ENCODE measurements at regions not wholly inside any gene's neighbourhood (a gene's known extent, or its start where the extent isn't known, plus 50 kb on each side); places are given as distances from the start of the nearest gene placed in this dataset.

DNA sequence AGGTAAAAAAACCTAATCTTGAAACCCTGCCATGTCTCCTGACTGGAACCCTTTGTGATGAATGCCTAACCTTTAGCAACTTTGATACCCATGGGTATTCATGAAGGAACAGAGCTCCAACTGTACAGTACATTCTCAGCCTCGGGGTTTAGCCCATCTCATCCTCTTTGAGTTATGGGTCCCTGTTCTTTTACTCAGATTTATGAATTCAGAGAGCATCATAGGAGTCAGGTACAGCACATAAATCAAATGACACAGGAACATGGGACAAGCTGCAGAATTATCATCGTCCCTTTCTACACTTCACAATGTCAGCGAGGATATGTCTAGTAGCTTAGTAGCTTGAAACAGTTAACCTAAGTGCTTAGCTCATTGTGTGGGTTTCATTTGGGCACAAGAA lies 527.4 kb downstream of the NOVA1 start:
- intact Hi-C loops (cut with micrococcal nuclease): no loop called here
- no peaks in the 10 kb centered on the region for H3K79me2 ChIP-seq (ENCODE audit: insufficient read depth, low read length)
- TF ChIP-seq YY1 (IDR thresholded peaks at IDR 0.05; ENCODE audit: extremely low read depth, insufficient replicate concordance, low read depth, low read length): no peak
- TF ChIP-seq CBX3 (IDR thresholded peaks at IDR 0.05; ENCODE audit: low read depth): no peak
- no peak for TF ChIP-seq TCF7L2 (IDR thresholded peaks at IDR 0.05; ENCODE audit: borderline replicate concordance, extremely low read depth, insufficient read depth, insufficient read length)
- no peak for TF ChIP-seq EZH2phosphoT487 (IDR thresholded peaks at IDR 0.05; ENCODE audit: borderline replicate concordance)
- TF ChIP-seq ZFX (IDR thresholded peaks at IDR 0.05): no peak
- TF ChIP-seq ZBTB33 (IDR thresholded peaks at IDR 0.05; ENCODE audit: extremely low read depth, insufficient replicate concordance, low read length): no peak
- TF ChIP-seq, protein P1, sequence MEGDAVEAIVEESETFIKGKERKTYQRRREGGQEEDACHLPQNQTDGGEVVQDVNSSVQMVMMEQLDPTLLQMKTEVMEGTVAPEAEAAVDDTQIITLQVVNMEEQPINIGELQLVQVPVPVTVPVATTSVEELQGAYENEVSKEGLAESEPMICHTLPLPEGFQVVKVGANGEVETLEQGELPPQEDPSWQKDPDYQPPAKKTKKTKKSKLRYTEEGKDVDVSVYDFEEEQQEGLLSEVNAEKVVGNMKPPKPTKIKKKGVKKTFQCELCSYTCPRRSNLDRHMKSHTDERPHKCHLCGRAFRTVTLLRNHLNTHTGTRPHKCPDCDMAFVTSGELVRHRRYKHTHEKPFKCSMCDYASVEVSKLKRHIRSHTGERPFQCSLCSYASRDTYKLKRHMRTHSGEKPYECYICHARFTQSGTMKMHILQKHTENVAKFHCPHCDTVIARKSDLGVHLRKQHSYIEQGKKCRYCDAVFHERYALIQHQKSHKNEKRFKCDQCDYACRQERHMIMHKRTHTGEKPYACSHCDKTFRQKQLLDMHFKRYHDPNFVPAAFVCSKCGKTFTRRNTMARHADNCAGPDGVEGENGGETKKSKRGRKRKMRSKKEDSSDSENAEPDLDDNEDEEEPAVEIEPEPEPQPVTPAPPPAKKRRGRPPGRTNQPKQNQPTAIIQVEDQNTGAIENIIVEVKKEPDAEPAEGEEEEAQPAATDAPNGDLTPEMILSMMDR (IDR thresholded peaks at IDR 0.05 in 2 of 3, conservative IDR thresholded peaks at IDR 0.05 in 1 of 3; ENCODE audit: borderline replicate concordance in 1 of 3, insufficient read depth in 1 of 3, low read depth in 2 of 3, low read length in 2 of 3): no peak
- no peak for TF ChIP-seq FOSL1 (IDR thresholded peaks at IDR 0.05; ENCODE audit: low read depth)
- TF ChIP-seq EZH2 (IDR thresholded peaks at IDR 0.05): no peak
- TF ChIP-seq CEBPB (IDR thresholded peaks at IDR 0.05; ENCODE audit: low read depth): no peak
- TF ChIP-seq RAD21 (IDR thresholded peaks at IDR 0.05; ENCODE audit: low read depth): no peak
- no peak for TF ChIP-seq SP1 (IDR thresholded peaks at IDR 0.05; ENCODE audit: low read depth)
- TF ChIP-seq SRF (IDR thresholded peaks at IDR 0.05; ENCODE audit: low read depth): no peak
- no peak for TF ChIP-seq REST (IDR thresholded peaks at IDR 0.05; ENCODE audit: low read depth)
- TF ChIP-seq POLR2A (IDR thresholded peaks at IDR 0.05; ENCODE audit: borderline replicate concordance, extremely low read depth, insufficient read depth, insufficient read length): no peak
- TF ChIP-seq EGR1 (IDR thresholded peaks at IDR 0.05; ENCODE audit: low read depth): no peak
- TF ChIP-seq, protein P2, sequence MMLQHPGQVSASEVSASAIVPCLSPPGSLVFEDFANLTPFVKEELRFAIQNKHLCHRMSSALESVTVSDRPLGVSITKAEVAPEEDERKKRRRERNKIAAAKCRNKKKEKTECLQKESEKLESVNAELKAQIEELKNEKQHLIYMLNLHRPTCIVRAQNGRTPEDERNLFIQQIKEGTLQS (IDR thresholded peaks at IDR 0.05): no peak
- TF ChIP-seq JUND (IDR thresholded peaks at IDR 0.05): no peak
- H3K9me2 ChIP-seq (ENCODE audit: insufficient read depth): no peaks in the 10 kb centered on the region
- H3K36me3 ChIP-seq (ENCODE audit: control insufficient read depth in 1 of 2, insufficient read depth in 2 of 2, low read length in 2 of 2): no peaks in the 10 kb centered on the region; a peak in 1 of 4 replicates
- H3K4me3 ChIP-seq (replicated peaks in 1 of 2; ENCODE audit: low read depth in 1 of 2, low read length in 2 of 2): no peak overlapping the region
- H3K27me3 ChIP-seq (ENCODE audit: insufficient read depth, low read length): no peaks in the 10 kb centered on the region
- no TSS peak for BruUV-seq (replicated peaks)
- ATAC-seq (no peak), DNase-seq (ENCODE audit: low read depth, low spot score) (no peak)
- H2AFZ ChIP-seq (ENCODE audit: low read depth, low read length, poor library complexity, severe bottlenecking): no peak overlapping the region
- H4K20me1 ChIP-seq (ENCODE audit: insufficient read depth): no peaks in the 10 kb centered on the region
- H3K9me3 ChIP-seq (ENCODE audit: control insufficient read depth in 1 of 2, insufficient read depth in 1 of 2, low read depth in 1 of 2, low read length in 2 of 2): peaks cover 16 to 23% of the 10 kb centered on the region in 2 experiments; a peak in 2 of 4 replicates
- ChIA-PET CTCF (no interaction called here), RAD21 (ENCODE audit: low non-redundant PET in 1 of 2, low total read pairs in 2 of 2, uncharacterized antibody in 2 of 2, unreplicated experiment in 2 of 2) (no interaction called here), POLR2A (no interaction called here)
- no peak overlapping the region for H3K27ac ChIP-seq (ENCODE audit: low read depth, low read length)
- no peak overlapping the region for H3K4me2 ChIP-seq (ENCODE audit: low read length)
- no peaks in the 10 kb centered on the region for H3K4me1 ChIP-seq (ENCODE audit: control insufficient read depth in 1 of 2, insufficient read depth in 2 of 2, low read length in 2 of 2)
- H3K9ac ChIP-seq (ENCODE audit: low read length): no peak overlapping the region

Measured in HCT116 (cell line).